HUES64 (cell line): ENCODE measurements at regions not wholly inside any gene's neighbourhood (a gene's known extent, or its start where the extent isn't known, plus 50 kb on each side); places are given as distances from the start of the nearest gene placed in this dataset.

Experiments used
- H3K27ac ChIP-seq: 2 replicates; pipeline ENCODE4 v1.7.0; 2013; ENCODE audit warnings: low read depth, low read length, inconsistent platforms
- H3K27me3 ChIP-seq: 2 replicates; pipeline ENCODE4 v1.6.1; 2013; ENCODE audit warnings: mild to moderate bottlenecking, low read length; ENCODE audit not compliant: insufficient read depth
- H3K36me3 ChIP-seq: 2 replicates; pipeline ENCODE4 v1.6.1; 2013; ENCODE audit warnings: mild to moderate bottlenecking, low read length; ENCODE audit not compliant: insufficient read depth
- H3K4me1 ChIP-seq: 2 replicates; pipeline ENCODE4 v1.6.1; 2013; ENCODE audit warnings: mild to moderate bottlenecking, low read length, moderate library complexity; ENCODE audit not compliant: insufficient read depth
- H3K4me3 ChIP-seq: 2 replicates; pipeline ENCODE4 v1.5.1; 2013; ENCODE audit warnings: mild to moderate bottlenecking, low read length, moderate library complexity
- H3K9ac ChIP-seq: 2 replicates; pipeline ENCODE4 v1.6.1; 2013; ENCODE audit warnings: mild to moderate bottlenecking, low read depth, low read length
- H3K9me3 ChIP-seq: 2 replicates; pipeline ENCODE4 v1.6.1; 2013; ENCODE audit warnings: low read depth, low read length; ENCODE audit not compliant: insufficient read depth
- WGBS: fragments of 150-250, 120-280 bp; methylation state at CpG from one replicate; pipeline ENCODE4 v1.1.7; 2013; ENCODE audit warnings: missing lambda C conversion rate; 5-methylcytosine and 5-hydroxymethylcytosine counted together

- Histone ChIP-seq H3K9ac (no peak overlapping the region), H3K9me3 (peaks cover 7% of the 10 kb centered on the region; the same call in 1 of the 2 replicates), H3K27ac (no peak overlapping the region), H3K27me3 (no peaks in the 10 kb centered on the region), H3K4me1 (no peaks in the 10 kb centered on the region), H3K4me3 (no peak overlapping the region), H3K36me3 (no peaks in the 10 kb centered on the region)
- WGBS = 93% methylated on average over 3 of the region's 4 CpGs
Measured at GRCh38 chr11:130689222-130689908, 226.9 kb downstream of the SNX19 start.

GRCh38 chr11:130691581-130691980 is 224.7 kb downstream of the SNX19 start:
- H3K27me3 ChIP-seq = no peaks in the 10 kb centered on the region
- peaks cover 3% of the 10 kb centered on the region; the same call in 1 of the 2 replicates for H3K9me3 ChIP-seq
- H3K9ac ChIP-seq = no peak overlapping the region
- no peaks in the 10 kb centered on the region for H3K36me3 ChIP-seq
- no peaks in the 10 kb centered on the region for H3K4me1 ChIP-seq
- H3K4me3 ChIP-seq = no peak overlapping the region
- H3K27ac ChIP-seq = no peak overlapping the region
- 87% methylated on average over 2 of the region's 2 CpGs for WGBS

GRCh38 chr11:130692220-130692619 is 224.1 kb downstream of the SNX19 start:
- H3K4me3 ChIP-seq = no peak overlapping the region
- WGBS = 95% methylated on average over 4 of the region's 4 CpGs

GRCh38 chr11:130693543-130693942 is 222.7 kb downstream of the SNX19 start:
- Histone ChIP-seq H3K27me3 (no peaks in the 10 kb centered on the region), H3K27ac (no peak overlapping the region), H3K4me3 (no peak overlapping the region), H3K9ac (no peak overlapping the region), H3K36me3 (no peaks in the 10 kb centered on the region), H3K4me1 (no peaks in the 10 kb centered on the region), H3K9me3 (no peaks in the 10 kb centered on the region)
- 93% methylated on average over 5 of the region's 5 CpGs for WGBS

More at GRCh38 chr11:130692220-130692619, 224.1 kb downstream of the SNX19 start:
- Histone ChIP-seq H3K27ac (no peak overlapping the region), H3K4me1 (no peaks in the 10 kb centered on the region), H3K36me3 (no peaks in the 10 kb centered on the region), H3K27me3 (no peaks in the 10 kb centered on the region), H3K9me3 (no peaks in the 10 kb centered on the region), H3K9ac (no peak overlapping the region)

GRCh38 chr11:130694488-130695045 is 221.7 kb downstream of the SNX19 start:
- 92% methylated on average over 5 of the region's 5 CpGs for WGBS
- H3K27me3 ChIP-seq = no peaks in the 10 kb centered on the region

GRCh38 chr11:130698174-130698573 is 218.1 kb downstream of the SNX19 start:
- H3K27ac ChIP-seq = no peak overlapping the region
- no peak overlapping the region for H3K4me3 ChIP-seq
- H3K36me3 ChIP-seq = no peaks in the 10 kb centered on the region
- WGBS = 94% methylated on average over 10 of the region's 10 CpGs
- no peaks in the 10 kb centered on the region for H3K4me1 ChIP-seq
- no peak overlapping the region for H3K9ac ChIP-seq
- no peaks in the 10 kb centered on the region for H3K9me3 ChIP-seq
- H3K27me3 ChIP-seq = no peaks in the 10 kb centered on the region

More at GRCh38 chr11:130694488-130695045, 221.7 kb downstream of the SNX19 start:
- H3K27ac ChIP-seq = no peak overlapping the region
- no peaks in the 10 kb centered on the region for H3K36me3 ChIP-seq
- H3K9me3 ChIP-seq = no peaks in the 10 kb centered on the region
- no peak overlapping the region for H3K4me3 ChIP-seq
- H3K9ac ChIP-seq = no peak overlapping the region
- no peaks in the 10 kb centered on the region for H3K4me1 ChIP-seq

- 93% methylated on average over 7 of the region's 7 CpGs for WGBS
- no peak overlapping the region for H3K9ac ChIP-seq
- H3K27me3 ChIP-seq = no peaks in the 10 kb centered on the region
- no peak overlapping the region for H3K4me3 ChIP-seq
- H3K27ac ChIP-seq = no peak overlapping the region
- no peaks in the 10 kb centered on the region for H3K9me3 ChIP-seq
- no peaks in the 10 kb centered on the region for H3K4me1 ChIP-seq
- H3K36me3 ChIP-seq = no peaks in the 10 kb centered on the region
Measured at GRCh38 chr11:130699561-130699960, 216.7 kb downstream of the SNX19 start.

- Histone ChIP-seq H3K27me3 (no peaks in the 10 kb centered on the region), H3K36me3 (no peaks in the 10 kb centered on the region), H3K4me1 (no peaks in the 10 kb centered on the region), H3K27ac (no peak overlapping the region), H3K4me3 (no peak overlapping the region), H3K9me3 (no peaks in the 10 kb centered on the region), H3K9ac (no peak overlapping the region)
Measured at GRCh38 chr11:130700092-130700491, 216.2 kb downstream of the SNX19 start.

- 0 out of 2 replicates have a peak, but pooled peaks cover under 1% of the 10 kb centered on the region for H3K9me3 ChIP-seq
- 94% methylated on average over 9 of the region's 9 CpGs for WGBS
- H3K27ac ChIP-seq = no peak overlapping the region
- H3K27me3 ChIP-seq = no peaks in the 10 kb centered on the region
- no peaks in the 10 kb centered on the region for H3K4me1 ChIP-seq
- H3K4me3 ChIP-seq = no peak overlapping the region
- no peaks in the 10 kb centered on the region for H3K36me3 ChIP-seq
- no peak overlapping the region for H3K9ac ChIP-seq
Measured at GRCh38 chr11:130703489-130704190, 212.6 kb downstream of the SNX19 start.

GRCh38 chr11:130705670-130706421 is 210.4 kb downstream of the SNX19 start:
- Histone ChIP-seq H3K4me3 (no peak overlapping the region), H3K27me3 (no peaks in the 10 kb centered on the region), H3K36me3 (no peaks in the 10 kb centered on the region), H3K9ac (no peak overlapping the region), H3K4me1 (no peaks in the 10 kb centered on the region), H3K9me3 (0 out of 2 replicates have a peak, but pooled peaks cover 3% of the 10 kb centered on the region), H3K27ac (no peak overlapping the region)
- WGBS = 93% methylated on average over 5 of the region's 5 CpGs

GRCh38 chr11:130706572-130706971 is 209.7 kb downstream of the SNX19 start:
- no peaks in the 10 kb centered on the region for H3K36me3 ChIP-seq
- no peaks in the 10 kb centered on the region for H3K27me3 ChIP-seq
- H3K27ac ChIP-seq = no peak overlapping the region
- H3K9me3 ChIP-seq = 0 out of 2 replicates have a peak, but pooled peaks cover 3% of the 10 kb centered on the region
- 96% methylated on average over 5 of the region's 5 CpGs for WGBS
- no peak overlapping the region for H3K4me3 ChIP-seq
- no peak overlapping the region for H3K9ac ChIP-seq
- no peaks in the 10 kb centered on the region for H3K4me1 ChIP-seq
